GM12891 (cell line): ENCODE measurements at regions not wholly inside any gene's neighbourhood (a gene's known extent, or its start where the extent isn't known, plus 50 kb on each side); places are given as distances from the start of the nearest gene placed in this dataset.

Experiments used
- PAX5 ChIP-seq: IDR thresholded peaks from 2 replicates; pipeline ENCODE4 v1.6.1; 2011; ENCODE audit warnings: low read length, moderate library complexity, mild to moderate bottlenecking; ENCODE audit not compliant: insufficient read depth, severe bottlenecking
- POLR2A ChIP-seq: IDR thresholded peaks from 2 replicates; pipeline ENCODE4 v1.6.1; 2011; ENCODE audit warnings: low read depth, low read length, control low read depth
- POLR2AphosphoS5 ChIP-seq: IDR thresholded peaks from 2 replicates; pipeline ENCODE4 v1.6.1; 2011; ENCODE audit warnings: low read depth, low read length, control low read depth
- SPI1 ChIP-seq: IDR thresholded peaks from 2 replicates; pipeline ENCODE4 v1.6.1; 2011; ENCODE audit warnings: low read depth, low read length, control low read depth
- TAF1 ChIP-seq: IDR thresholded peaks from 2 replicates; pipeline ENCODE4 v1.6.1; 2011; ENCODE audit warnings: low read depth, low read length, control low read depth

GRCh38 chr18:77668219-77668618, 418.6 kb downstream of the GALR1 start:
- TF ChIP-seq POLR2A (no peak), POLR2AphosphoS5 (no peak), TAF1 (no peak), SPI1 (no peak), PAX5 (no peak)
